Mammary epithelial cell (primary cell): ENCODE measurements at regions not wholly inside any gene's neighbourhood (a gene's known extent, or its start where the extent isn't known, plus 50 kb on each side); places are given as distances from the start of the nearest gene placed in this dataset.

ENCODE experiments used
- CTCF ChIP-seq, 2 donors: IDR thresholded peaks in 1 of 2; conservative IDR thresholded peaks in 1 of 2; 2 replicates each; pipeline ENCODE4 v1.5.1; 2011 to 2012; ENCODE audit warnings: inconsistent platforms in 2 of 2, low read length in 2 of 2, mild to moderate bottlenecking in 2 of 2, control low read depth in 1 of 2, low read depth in 1 of 2; ENCODE audit not compliant: insufficient read depth in 1 of 2; ENCODE audit errors: extremely low read depth in 1 of 2
- EZH2 ChIP-seq: IDR thresholded peaks from 2 replicates; pipeline ENCODE4 v1.6.1; 2012; ENCODE audit warnings: low read length, inconsistent platforms, borderline replicate concordance

GRCh38 chr6:23826572-23826971 lies 299.4 kb upstream of the NRSN1 start:
- TF ChIP-seq CTCF (conservative IDR thresholded peaks at IDR 0.05 in 1 of 2, IDR thresholded peaks at IDR 0.05 in 1 of 2; ENCODE audit: extremely low read depth in 1 of 2, insufficient read depth in 1 of 2, low read depth in 1 of 2, low read length in 2 of 2) = no peak
- TF ChIP-seq EZH2 = no peak
